ENCODE measurements at regions not wholly inside any gene's neighbourhood (a gene's known extent, or its start where the extent isn't known, plus 50 kb on each side); places are given as distances from the start of the nearest gene placed in this dataset.
"Not testable (repeated sequence)": the region's sequence is repeated elsewhere in the genome, so short reads cannot be mapped to it uniquely, and the experiment has no call there.

DNA sequence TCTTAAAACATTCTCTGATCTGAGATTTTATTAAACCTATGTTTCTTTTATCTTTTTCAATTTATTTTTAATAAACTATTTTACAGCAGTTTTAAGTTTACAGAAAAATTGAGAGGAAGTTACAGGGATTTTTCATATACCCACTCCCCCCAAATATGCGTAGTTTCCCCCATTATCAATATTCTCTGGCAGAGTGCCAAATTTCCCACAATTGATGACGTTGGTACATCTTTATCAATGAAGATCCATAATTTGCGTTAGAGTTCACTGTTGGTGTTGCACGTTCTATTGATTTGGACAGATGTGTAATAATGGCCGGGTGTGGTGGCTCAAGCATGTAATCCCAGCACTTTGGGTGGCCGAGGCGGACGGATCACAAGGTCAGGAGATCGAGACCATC is 1063.0 kb upstream of the ATXN8OS start:
- TF ChIP-seq, protein P1, sequence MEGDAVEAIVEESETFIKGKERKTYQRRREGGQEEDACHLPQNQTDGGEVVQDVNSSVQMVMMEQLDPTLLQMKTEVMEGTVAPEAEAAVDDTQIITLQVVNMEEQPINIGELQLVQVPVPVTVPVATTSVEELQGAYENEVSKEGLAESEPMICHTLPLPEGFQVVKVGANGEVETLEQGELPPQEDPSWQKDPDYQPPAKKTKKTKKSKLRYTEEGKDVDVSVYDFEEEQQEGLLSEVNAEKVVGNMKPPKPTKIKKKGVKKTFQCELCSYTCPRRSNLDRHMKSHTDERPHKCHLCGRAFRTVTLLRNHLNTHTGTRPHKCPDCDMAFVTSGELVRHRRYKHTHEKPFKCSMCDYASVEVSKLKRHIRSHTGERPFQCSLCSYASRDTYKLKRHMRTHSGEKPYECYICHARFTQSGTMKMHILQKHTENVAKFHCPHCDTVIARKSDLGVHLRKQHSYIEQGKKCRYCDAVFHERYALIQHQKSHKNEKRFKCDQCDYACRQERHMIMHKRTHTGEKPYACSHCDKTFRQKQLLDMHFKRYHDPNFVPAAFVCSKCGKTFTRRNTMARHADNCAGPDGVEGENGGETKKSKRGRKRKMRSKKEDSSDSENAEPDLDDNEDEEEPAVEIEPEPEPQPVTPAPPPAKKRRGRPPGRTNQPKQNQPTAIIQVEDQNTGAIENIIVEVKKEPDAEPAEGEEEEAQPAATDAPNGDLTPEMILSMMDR (IDR thresholded peaks at IDR 0.05; ENCODE audit: extremely low read depth, insufficient read depth, missing control alignments): no peak
- no peak for DNase-seq (ENCODE audit: low spot score)
- in situ Hi-C loops (cut with MboI; ENCODE audit: low pct_unique_long_range_greater_than_20kb, low sequenced_read_pairs, unreplicated experiment): no loop called here

DNA sequence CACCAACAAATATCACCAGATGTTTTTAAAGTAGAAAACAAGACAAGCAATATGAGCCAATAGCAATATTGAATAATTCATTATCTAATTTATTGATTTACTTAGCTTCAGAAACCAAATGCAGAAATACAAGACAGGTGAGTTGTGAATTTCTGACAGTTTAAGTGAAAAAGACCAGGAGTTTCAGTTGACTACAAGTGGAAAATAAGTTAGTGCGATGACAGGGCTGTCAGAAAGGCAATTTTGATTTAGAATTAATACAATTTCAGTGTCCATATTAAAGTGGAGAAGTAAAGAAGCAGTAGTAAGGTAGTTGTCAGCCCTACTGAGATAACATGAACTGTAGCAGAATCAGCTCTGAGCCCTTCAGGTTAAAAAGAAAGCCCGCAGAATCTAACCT is 1066.7 kb upstream of the ATXN8OS start:
- in situ Hi-C loops (cut with MboI; ENCODE audit: low pct_unique_long_range_greater_than_20kb, low sequenced_read_pairs, unreplicated experiment): no loop called here

DNA sequence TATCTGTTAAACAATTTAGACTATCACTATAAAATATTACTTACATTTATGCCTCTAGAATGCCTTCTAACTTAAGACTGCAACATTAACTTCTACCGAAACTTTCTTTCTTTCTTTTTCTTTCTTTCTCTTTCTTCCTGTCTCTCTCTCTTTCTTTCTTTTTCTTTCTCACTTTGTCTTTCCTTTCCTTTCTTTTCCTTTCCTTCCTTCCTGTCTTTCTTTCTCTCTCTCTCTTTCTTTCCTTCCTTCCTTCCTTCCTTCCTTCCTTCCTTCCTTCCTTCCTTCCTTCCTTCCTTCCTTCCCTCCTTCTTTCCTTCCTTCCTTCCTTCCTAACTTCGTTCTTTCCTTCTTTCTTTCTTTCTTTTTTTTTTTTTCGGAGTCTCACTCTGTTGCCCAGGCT is 1071.9 kb upstream of the ATXN8OS start:
- DNase-seq (ENCODE audit: low spot score): no peak
- TF ChIP-seq, protein P1 (IDR thresholded peaks at IDR 0.05; ENCODE audit: extremely low read depth, insufficient read depth, missing control alignments): no peak
- in situ Hi-C loops (cut with MboI; ENCODE audit: low pct_unique_long_range_greater_than_20kb, low sequenced_read_pairs, unreplicated experiment): no loop called here

More for the DNA sequence above, 1066.7 kb upstream of the ATXN8OS start:
- no peak for DNase-seq (ENCODE audit: low spot score)
- TF ChIP-seq, protein P1 (IDR thresholded peaks at IDR 0.05; ENCODE audit: extremely low read depth, insufficient read depth, missing control alignments): no peak

DNA sequence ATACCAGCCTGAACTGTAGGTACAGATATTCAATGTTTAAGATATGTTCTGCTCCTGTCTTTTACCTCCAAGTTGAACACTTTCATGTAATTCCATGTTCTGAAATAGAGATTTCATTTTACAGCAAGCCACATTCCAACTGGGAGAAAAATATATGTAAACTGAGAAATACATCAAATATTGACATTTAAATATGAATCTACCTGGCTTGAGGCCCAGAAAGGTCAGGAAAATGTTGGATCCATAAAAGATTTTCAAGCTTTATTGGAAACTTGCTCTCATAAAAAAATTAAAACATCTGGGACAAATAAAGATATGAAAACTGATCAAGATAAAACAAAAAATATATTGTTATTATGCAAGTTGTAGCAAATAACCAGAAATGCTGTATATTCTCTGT is 1078.7 kb upstream of the ATXN8OS start:
- no peak for DNase-seq (ENCODE audit: low spot score)
- in situ Hi-C loops (cut with MboI; ENCODE audit: low pct_unique_long_range_greater_than_20kb, low sequenced_read_pairs, unreplicated experiment): no loop called here
- TF ChIP-seq, protein P1 (IDR thresholded peaks at IDR 0.05; ENCODE audit: extremely low read depth, insufficient read depth, missing control alignments): no peak

DNA sequence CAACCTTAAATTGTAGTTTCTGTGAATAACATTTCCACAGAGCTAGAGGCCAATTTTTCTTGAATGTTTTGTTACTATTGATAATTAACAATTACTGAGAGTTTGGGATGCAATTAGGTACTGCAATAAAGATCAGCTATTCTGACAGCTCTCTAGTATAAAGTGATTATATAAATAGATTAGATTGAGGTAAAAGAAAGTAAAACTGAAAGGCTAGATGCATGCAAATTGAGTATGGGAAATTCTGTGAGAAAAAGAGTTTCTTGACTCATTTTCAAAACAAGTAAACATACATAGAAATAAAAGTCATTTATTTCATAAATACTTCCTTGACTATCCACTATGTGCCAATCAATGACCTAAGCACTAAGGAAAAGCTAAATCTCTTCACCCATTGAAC is 1087.5 kb upstream of the ATXN8OS start:
- TF ChIP-seq, protein P1 (IDR thresholded peaks at IDR 0.05; ENCODE audit: extremely low read depth, insufficient read depth, missing control alignments): no peak
- DNase-seq (ENCODE audit: low spot score): no peak
- in situ Hi-C loops (cut with MboI; ENCODE audit: low pct_unique_long_range_greater_than_20kb, low sequenced_read_pairs, unreplicated experiment): no loop called here

DNA sequence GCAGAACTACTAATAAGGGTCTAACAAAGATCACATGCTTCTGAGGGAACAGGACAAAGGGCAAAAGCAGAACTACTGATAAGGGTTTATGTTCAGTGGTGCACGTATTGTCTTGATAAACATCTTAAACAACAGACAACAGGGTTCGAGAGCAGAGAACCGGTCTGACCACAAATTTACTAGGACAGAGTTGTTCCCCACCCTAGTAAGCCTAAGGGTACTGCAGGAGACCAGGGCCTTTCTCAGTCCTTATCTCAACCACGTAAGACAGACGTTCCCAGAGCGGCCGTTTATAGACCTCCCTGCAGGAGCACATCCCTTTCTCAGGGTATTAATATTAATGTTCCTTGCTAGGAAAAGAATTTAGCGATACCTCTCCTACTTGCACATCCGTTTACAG is 1089.5 kb upstream of the ATXN8OS start:
- in situ Hi-C loops (cut with MboI; ENCODE audit: low pct_unique_long_range_greater_than_20kb, low sequenced_read_pairs, unreplicated experiment); DNase-seq (ENCODE audit: low spot score): not testable (repeated sequence)

DNA sequence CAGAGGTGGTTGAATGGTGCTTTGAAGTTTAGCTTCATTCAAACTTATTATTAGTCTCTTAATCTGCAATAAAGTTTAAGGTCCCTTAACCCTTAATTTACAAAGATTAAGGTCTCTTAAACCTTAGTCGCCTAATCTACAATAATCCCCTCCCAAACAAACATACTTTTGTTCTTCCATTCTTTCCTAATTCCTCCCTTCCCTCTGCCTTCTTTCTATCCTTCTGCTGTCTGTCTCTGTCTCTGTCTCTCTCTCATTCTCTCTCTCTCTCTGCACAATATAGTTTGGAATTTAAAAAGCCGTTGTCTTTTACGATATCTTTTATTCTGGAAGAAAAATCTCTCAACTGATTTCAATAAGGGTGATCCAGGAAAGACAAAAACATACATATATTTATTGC is 1096.8 kb upstream of the ATXN8OS start:
- TF ChIP-seq, protein P1 (IDR thresholded peaks at IDR 0.05; ENCODE audit: extremely low read depth, insufficient read depth, missing control alignments): no peak
- in situ Hi-C loops (cut with MboI; ENCODE audit: low pct_unique_long_range_greater_than_20kb, low sequenced_read_pairs, unreplicated experiment): no loop called here
- no peak for DNase-seq (ENCODE audit: low spot score)

Data from GM13977 (cell line).